IPS-15b (cell line): ENCODE measurements at regions not wholly inside any gene's neighbourhood (a gene's known extent, or its start where the extent isn't known, plus 50 kb on each side); places are given as distances from the start of the nearest gene placed in this dataset.

Experiments
- H3K27me3 ChIP-seq: one replicate; pipeline ENCODE4 v1.6.1; 2013; ENCODE audit warnings: low read length; ENCODE audit not compliant: control insufficient read depth, insufficient read depth
- H3K36me3 ChIP-seq: one replicate; pipeline ENCODE4 v1.6.1; 2013; ENCODE audit warnings: low read length; ENCODE audit not compliant: control insufficient read depth, insufficient read depth
- H3K4me1 ChIP-seq: one replicate; pipeline ENCODE4 v1.6.1; 2013; ENCODE audit warnings: mild to moderate bottlenecking, low read length; ENCODE audit not compliant: control insufficient read depth, insufficient read depth
- H3K4me3 ChIP-seq: one replicate; pipeline ENCODE4 v1.5.1; 2013; ENCODE audit warnings: low read depth, low read length
- H3K9ac ChIP-seq: one replicate; pipeline ENCODE4 v1.6.1; 2013; ENCODE audit warnings: low read depth, mild to moderate bottlenecking, low read length
- H3K9me3 ChIP-seq: one replicate; pipeline ENCODE4 v1.6.1; 2013; ENCODE audit warnings: mild to moderate bottlenecking, low read length; ENCODE audit not compliant: control insufficient read depth, insufficient read depth

DNA sequence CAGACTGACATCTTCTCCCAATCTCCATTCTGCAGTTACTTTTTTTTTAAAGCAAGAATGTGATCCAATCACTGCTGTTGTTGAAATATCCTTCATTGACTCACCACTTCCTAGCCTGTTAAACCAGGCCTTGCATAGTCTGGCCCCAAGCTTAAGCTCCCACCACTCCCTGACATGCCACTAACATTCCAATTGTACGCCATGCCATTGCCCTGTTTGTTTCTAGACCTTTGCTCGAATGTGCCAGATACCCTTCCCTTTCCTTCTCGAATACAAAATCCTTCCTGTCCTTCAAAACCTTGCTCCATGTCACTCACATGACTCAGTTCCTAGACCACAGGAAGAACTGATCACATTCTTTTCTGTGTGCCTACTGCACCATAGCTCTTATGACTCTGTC lies 224.2 kb downstream of the CYRIA start:
- Histone ChIP-seq H3K36me3 (no peaks in the 10 kb centered on the region), H3K4me3 (no peak overlapping the region), H3K9me3 (no peaks in the 10 kb centered on the region), H3K9ac (no peak overlapping the region), H3K4me1 (no peaks in the 10 kb centered on the region), H3K27me3 (no peaks in the 10 kb centered on the region)

DNA sequence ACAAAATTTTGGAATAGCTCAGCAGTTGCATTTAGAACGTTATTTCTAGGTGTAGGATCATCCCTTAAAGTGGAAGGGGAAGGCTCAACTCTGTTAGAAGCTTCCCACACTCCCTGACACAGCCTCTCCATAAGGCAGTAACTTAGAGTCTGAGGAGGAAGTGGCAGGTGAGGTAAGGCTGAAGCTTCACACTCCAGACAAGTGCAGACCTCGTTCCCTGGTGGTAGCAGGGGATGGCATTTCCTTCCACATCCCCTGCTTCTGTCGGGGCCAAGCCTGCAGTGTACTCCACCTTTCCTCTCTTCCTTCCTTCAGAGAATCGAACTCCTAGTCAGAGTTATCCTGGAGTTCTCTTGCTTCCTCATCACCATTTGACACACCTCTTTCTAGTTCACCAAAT lies 224.7 kb downstream of the CYRIA start:
- Histone ChIP-seq H3K4me1 (no peaks in the 10 kb centered on the region), H3K27me3 (no peaks in the 10 kb centered on the region), H3K36me3 (no peaks in the 10 kb centered on the region), H3K9ac (no peak overlapping the region), H3K4me3 (no peak overlapping the region), H3K9me3 (no peaks in the 10 kb centered on the region)

DNA sequence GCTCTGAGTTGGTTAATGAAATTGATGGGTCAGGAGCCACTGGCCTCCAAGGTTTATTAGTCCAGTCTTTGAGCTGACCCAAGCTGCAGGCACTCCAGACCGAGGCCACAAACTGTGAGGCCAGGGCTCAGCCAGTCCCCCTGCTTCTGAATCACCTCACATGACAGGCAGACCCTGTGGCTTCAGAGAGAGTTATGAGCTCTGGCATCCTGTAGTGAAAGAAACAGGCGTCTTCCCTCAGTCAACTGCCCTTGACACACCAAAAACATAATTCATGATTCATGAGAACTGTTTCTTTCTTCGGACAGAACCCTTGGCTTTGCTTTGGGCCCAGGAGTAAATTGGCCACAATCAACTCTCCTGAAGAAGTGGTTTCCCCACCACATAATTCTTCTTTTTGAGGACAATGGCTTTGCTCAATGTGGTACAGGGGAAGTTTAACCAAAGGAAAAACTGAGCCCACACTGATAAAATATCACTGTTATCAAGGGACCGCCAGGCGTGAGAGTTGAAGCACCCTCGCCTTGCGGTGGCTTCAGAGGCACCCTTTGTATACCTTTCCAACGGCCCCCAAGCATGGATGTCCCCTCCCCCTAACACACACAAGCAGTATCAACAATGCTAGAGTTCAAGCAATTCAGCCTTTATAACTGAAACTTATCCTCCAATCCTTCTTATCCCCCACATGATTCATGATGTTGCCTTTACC lies 226.9 kb downstream of the CYRIA start:
- Histone ChIP-seq H3K9ac (no peak overlapping the region), H3K27me3 (no peaks in the 10 kb centered on the region), H3K36me3 (no peaks in the 10 kb centered on the region), H3K4me3 (no peak overlapping the region), H3K9me3 (no peaks in the 10 kb centered on the region), H3K4me1 (no peaks in the 10 kb centered on the region)

DNA sequence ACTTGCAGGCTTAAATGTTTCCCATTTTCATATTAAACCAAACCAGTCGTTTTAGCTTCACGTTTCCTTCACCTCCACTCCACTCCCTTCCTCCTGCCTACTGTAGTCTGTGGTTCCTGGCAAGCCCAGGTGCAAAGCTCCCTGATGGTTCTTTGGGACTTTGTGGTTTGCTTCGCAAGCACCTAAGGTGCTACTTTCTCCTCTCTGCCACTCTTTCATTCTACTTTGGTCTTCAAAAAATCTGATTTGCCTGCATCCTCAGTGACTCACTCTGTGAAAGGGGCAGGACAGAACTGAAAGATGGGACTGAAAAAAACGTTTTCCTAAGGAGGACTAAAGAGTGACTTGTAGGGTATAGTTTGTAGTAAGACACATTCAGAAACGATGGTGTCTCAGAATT lies 228.4 kb downstream of the CYRIA start:
- no peaks in the 10 kb centered on the region for H3K9me3 ChIP-seq
- no peaks in the 10 kb centered on the region for H3K4me1 ChIP-seq
- no peaks in the 10 kb centered on the region for H3K27me3 ChIP-seq
- H3K36me3 ChIP-seq: no peaks in the 10 kb centered on the region
- no peak overlapping the region for H3K9ac ChIP-seq
- no peak overlapping the region for H3K4me3 ChIP-seq

DNA sequence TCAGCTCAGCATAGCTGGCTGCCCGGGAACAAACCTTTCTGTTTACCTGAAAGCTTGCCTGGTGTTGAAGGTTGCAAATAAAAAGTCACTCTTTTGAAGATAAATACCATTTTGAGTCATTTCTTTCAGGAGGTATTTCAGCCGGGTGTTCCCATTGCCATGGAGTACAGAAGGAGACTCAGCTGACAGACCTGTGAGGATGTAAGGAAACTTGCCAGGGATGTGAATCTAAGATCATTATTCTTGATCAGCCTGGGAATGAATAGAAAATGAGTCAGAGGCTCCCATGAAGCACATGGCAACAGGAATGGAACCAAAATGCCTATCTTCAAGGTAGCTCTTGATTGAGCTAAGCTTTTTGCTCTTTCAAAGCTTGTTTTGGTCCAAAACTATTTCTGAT lies 231.2 kb downstream of the CYRIA start:
- Histone ChIP-seq H3K27me3 (no peaks in the 10 kb centered on the region), H3K4me3 (no peak overlapping the region), H3K4me1 (no peaks in the 10 kb centered on the region), H3K9me3 (no peaks in the 10 kb centered on the region), H3K9ac (no peak overlapping the region), H3K36me3 (no peaks in the 10 kb centered on the region)

- H3K36me3 ChIP-seq: no peaks in the 10 kb centered on the region
- H3K9me3 ChIP-seq: no peaks in the 10 kb centered on the region
- H3K27me3 ChIP-seq: no peaks in the 10 kb centered on the region
- no peaks in the 10 kb centered on the region for H3K4me1 ChIP-seq
- H3K4me3 ChIP-seq: no peak overlapping the region
- H3K9ac ChIP-seq: no peak overlapping the region
These were observed 234.8 kb downstream of the CYRIA start for GRCh38 chr2:16430846-16431245.

DNA sequence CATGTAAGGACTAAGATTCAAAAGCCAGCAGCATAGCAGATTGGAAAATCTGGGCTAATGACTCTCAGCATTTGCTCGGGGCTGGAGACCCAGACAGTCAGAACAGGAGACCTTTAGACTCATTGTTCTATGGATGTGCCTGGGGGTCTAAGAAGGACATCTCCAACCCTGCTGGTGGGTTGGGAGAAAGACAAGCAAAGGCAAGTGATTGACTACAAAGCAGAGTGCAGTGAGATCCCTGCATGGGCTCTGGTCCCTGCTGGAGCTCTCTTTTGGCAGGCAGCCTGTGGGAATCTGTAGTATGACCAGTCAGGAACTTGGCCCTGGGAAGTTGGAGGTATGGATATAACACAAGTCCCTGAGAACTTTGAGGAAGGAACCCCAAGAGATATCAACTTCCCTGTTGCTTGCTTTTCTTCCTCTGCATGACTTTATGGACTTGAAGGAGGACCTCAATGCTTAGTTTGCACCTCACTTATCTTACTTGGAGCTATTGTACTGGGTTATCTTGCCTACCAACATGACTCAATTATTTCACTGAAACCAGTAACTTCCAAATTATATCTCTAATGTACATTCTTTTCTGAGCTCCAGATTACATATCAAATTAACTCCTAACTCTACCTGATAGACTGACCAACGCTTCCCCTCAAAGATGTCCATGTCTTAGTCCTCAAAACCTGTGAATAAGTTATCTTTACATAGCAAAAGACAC lies 236.0 kb downstream of the CYRIA start:
- Histone ChIP-seq H3K4me3 (no peak overlapping the region), H3K9me3 (no peaks in the 10 kb centered on the region), H3K4me1 (no peaks in the 10 kb centered on the region), H3K36me3 (no peaks in the 10 kb centered on the region), H3K27me3 (no peaks in the 10 kb centered on the region), H3K9ac (no peak overlapping the region)

DNA sequence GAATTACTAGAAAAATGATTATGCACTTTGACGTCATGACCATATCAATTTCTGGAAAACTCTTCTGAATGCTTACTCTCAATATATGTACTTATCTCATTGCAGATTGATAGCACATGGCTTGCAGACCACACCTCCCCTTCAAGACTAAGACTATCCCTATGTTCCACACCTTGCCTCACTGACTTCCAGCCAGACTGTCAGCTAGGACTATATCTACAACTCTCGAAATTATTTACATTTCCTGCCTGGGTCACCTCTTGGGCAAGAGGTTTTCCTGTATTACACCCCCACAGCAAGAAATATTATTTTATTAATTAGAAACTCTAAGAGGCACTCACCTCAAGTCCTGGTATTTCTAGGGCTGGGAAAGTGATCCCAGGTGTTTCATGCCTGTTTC lies 236.6 kb downstream of the CYRIA start:
- Histone ChIP-seq H3K4me1 (no peaks in the 10 kb centered on the region), H3K27me3 (no peaks in the 10 kb centered on the region), H3K36me3 (no peaks in the 10 kb centered on the region), H3K4me3 (no peak overlapping the region), H3K9ac (no peak overlapping the region), H3K9me3 (no peaks in the 10 kb centered on the region)

DNA sequence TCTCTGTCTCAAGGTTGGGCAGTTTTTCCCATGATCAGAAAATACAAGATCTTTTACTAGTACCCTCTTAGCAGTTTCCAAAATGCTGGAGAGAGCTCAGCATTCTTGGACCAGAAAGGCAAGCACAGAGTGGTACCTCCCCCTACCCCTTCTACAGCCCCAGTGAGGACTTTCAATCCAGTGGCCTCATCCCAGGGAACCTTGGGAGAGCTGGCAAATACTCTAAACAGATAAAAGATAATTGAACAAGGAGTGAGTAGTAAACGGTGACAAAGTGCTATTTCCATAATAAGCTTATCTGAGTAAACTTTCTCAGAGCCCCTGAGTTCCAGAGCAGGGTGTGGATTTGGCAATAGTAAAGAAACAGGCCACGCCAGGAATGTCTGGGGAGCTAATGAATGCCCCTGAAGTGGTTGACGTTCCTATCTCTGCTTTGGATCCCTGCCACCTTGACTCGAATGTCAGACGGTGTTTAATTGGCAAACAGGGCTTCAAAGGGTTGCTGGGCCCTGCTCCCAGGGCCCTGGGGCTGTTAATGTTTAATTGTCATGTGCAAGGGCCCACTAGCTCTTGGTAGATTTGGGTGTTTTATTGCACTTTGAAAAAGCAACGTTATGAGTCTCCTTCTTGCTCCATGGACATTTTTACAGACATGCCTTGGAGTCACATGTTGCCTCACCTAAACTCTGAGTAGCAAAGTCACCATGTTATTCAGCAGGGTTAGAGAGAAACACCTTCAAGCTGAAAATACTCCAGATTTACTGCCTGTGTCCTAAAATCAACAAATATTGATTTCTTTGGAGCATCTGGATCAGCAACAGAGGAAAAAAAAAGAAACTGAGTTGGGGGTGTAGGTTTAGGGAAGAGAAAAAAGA lies 239.9 kb downstream of the CYRIA start:
- no peak overlapping the region for H3K9ac ChIP-seq
- no peak overlapping the region for H3K4me3 ChIP-seq
- no peaks in the 10 kb centered on the region for H3K36me3 ChIP-seq
- no peaks in the 10 kb centered on the region for H3K27me3 ChIP-seq
- no peaks in the 10 kb centered on the region for H3K9me3 ChIP-seq
- no peaks in the 10 kb centered on the region for H3K4me1 ChIP-seq

DNA sequence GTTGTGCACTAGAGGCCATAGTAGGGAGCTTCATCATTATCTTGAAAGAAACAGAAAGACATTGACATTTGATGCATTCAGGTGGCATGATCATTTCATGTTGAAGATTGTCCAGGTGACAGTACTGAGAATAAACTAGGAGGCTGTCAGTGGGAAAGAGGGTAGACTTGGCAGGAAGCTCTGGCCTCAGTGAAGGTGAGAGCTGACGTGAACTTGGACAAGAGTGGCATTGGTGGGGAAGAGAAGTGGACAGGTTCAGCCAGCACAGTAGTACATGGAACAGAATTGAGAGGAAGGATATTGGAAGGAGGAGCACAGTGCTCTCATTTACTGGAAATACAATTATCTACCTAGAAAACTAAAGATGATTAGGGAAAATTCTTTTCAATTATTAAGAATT lies 245.2 kb downstream of the CYRIA start:
- Histone ChIP-seq H3K4me3 (no peak overlapping the region), H3K9ac (no peak overlapping the region), H3K4me1 (no peaks in the 10 kb centered on the region), H3K27me3 (no peaks in the 10 kb centered on the region), H3K36me3 (no peaks in the 10 kb centered on the region), H3K9me3 (no peaks in the 10 kb centered on the region)

DNA sequence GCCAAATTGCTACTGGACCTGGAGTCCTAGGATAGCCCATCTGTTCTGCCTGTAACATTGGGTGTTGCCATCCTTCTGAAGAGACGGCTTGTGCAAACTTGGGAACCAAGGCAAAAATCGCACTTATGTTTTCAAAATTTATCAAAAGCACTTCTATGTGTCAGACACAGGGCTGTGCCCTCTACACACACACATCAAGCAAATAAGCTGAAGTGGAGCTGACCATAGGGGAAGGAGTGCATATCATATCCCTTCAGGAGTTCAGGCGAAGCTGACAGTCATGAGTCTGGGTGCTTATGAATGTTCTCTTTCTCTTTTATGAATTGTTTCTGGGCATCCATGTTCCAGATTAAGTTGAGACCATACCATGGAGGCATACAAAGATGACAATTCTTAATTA lies 247.9 kb downstream of the CYRIA start:
- no peaks in the 10 kb centered on the region for H3K9me3 ChIP-seq
- H3K4me1 ChIP-seq: no peaks in the 10 kb centered on the region
- H3K36me3 ChIP-seq: no peaks in the 10 kb centered on the region
- no peaks in the 10 kb centered on the region for H3K27me3 ChIP-seq
- no peak overlapping the region for H3K4me3 ChIP-seq
- no peak overlapping the region for H3K9ac ChIP-seq
